Nephron (organoid): ENCODE measurements at regions not wholly inside any gene's neighbourhood (a gene's known extent, or its start where the extent isn't known, plus 50 kb on each side); places are given as distances from the start of the nearest gene placed in this dataset.
"Not testable (repeated sequence)": the region's sequence is repeated elsewhere in the genome, so short reads cannot be mapped to it uniquely, and the experiment has no call there.

ENCODE experiments used
- H3K27ac Mint-ChIP-seq, 3 experiments: 2 replicates each; pipeline ENCODE4 v1.8.0; 2020; ENCODE audit warnings: mixed read lengths in 3 of 3, mild to moderate bottlenecking in 2 of 3, moderate library complexity in 1 of 3
- H3K27me3 Mint-ChIP-seq: 2 replicates; pipeline ENCODE4 v1.8.0; 2021; ENCODE audit warnings: low read depth, mild to moderate bottlenecking, moderate library complexity, mixed read lengths
- H3K36me3 Mint-ChIP-seq: 2 replicates; pipeline ENCODE4 v1.8.0; 2020; ENCODE audit warnings: low read depth, mixed read lengths
- H3K4me1 Mint-ChIP-seq: 2 replicates; pipeline ENCODE4 v1.8.0; 2020; ENCODE audit warnings: mixed read lengths
- H3K4me3 Mint-ChIP-seq, 3 experiments: 2 replicates each; pipeline ENCODE4 v1.8.0; 2020; ENCODE audit warnings: mild to moderate bottlenecking in 3 of 3, mixed read lengths in 3 of 3, moderate library complexity in 2 of 3
- H3K9me3 Mint-ChIP-seq: 2 replicates; pipeline ENCODE4 v1.8.0; 2020; ENCODE audit warnings: mixed read lengths
- TF ChIP-seq, protein P1 (sequence below), 3 experiments: fragments of 200-600 bp; sonication (generic); IDR thresholded peaks; one replicate each; pipeline ENCODE4 v1.5.0; 2021; ENCODE audit warnings: antibody characterized with exemption in 3 of 3; ENCODE audit not compliant: unreplicated experiment in 3 of 3

DNA sequence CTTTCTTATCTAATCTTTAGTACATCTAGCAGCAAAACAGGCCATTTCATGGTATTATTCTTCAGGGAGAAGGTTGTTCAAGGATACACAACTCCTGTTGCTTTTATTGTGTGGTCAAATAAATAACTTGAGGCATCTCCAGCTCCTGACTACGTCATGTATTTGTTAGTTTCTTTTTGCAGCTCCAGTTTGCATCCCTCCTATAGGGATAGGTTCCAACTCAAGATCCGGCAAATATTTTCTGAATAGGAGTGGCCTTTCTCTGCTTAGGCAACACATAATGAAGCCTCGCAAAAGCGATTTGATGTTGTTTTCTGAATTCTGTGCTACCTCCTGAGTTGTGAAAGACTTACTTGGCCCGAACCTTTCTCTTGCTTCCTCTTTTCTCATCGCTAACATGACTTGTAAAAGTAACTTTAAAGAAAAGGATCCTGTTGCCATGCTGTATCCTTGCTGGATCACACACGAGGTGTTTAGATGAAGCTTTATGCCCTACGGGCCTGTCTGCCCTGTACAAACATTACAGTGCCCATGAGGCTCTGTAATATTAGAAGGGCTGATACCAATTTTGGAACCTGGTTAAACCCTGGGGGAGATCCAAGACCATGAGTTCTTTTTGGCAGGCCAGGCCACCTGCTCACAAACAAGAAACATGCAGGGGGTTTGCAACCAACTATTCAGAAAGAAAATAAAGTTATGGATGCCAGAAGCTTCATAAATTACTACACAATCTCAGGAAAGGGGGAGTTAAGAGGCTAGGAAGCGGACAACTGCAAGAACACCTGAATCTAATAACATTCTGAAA lies 149.8 kb upstream of the FGF10 start:
- no peaks in the 10 kb centered on the region for H3K36me3 Mint-ChIP-seq
- H3K9me3 Mint-ChIP-seq, result no peaks in the 10 kb centered on the region
- peaks cover 20% of the 10 kb centered on the region for H3K4me1 Mint-ChIP-seq
- no peak overlapping the region for H3K27ac Mint-ChIP-seq
- no peaks in the 10 kb centered on the region for H3K27me3 Mint-ChIP-seq
- TF ChIP-seq, protein P1, sequence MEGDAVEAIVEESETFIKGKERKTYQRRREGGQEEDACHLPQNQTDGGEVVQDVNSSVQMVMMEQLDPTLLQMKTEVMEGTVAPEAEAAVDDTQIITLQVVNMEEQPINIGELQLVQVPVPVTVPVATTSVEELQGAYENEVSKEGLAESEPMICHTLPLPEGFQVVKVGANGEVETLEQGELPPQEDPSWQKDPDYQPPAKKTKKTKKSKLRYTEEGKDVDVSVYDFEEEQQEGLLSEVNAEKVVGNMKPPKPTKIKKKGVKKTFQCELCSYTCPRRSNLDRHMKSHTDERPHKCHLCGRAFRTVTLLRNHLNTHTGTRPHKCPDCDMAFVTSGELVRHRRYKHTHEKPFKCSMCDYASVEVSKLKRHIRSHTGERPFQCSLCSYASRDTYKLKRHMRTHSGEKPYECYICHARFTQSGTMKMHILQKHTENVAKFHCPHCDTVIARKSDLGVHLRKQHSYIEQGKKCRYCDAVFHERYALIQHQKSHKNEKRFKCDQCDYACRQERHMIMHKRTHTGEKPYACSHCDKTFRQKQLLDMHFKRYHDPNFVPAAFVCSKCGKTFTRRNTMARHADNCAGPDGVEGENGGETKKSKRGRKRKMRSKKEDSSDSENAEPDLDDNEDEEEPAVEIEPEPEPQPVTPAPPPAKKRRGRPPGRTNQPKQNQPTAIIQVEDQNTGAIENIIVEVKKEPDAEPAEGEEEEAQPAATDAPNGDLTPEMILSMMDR (IDR thresholded peaks at IDR 0.05; ENCODE audit: unreplicated experiment in 3 of 3), result no peak
- H3K4me3 Mint-ChIP-seq, result no peak overlapping the region

DNA sequence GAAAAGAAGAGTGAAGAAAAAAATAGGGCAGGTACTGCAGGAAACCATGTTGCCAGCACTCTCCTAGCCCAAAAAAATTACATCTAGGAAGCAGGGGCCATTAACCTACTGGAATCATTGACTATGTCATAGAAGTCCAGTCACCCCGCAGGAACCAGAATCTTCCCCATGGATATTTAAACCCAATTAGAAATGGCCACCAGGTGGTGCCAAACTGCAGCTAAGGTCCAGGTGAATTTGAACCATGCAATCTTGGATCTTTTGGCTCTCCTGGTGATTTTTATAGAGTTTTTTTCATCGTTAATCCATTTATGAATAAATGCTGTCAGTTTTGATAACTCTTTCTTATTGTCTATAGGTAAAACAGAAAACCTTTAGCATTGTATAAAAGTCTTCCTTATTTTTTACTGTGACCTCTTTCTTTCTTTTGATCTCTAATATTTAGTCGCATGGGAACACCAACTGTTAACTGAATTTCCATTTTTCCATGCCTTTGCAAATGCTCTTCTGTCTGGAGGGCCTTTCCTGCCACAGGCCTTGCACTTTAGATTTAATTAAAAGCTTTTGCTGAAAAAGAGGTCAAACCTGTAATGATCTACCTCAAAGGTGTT lies 147.5 kb upstream of the FGF10 start:
- TF ChIP-seq, protein P1 (IDR thresholded peaks at IDR 0.05; ENCODE audit: unreplicated experiment in 3 of 3), result peak; percentile 41 to 65 (median 54)
- no peak overlapping the region for H3K27ac Mint-ChIP-seq
- no peaks in the 10 kb centered on the region for H3K9me3 Mint-ChIP-seq
- H3K4me1 Mint-ChIP-seq, result peaks cover 20% of the 10 kb centered on the region
- no peaks in the 10 kb centered on the region for H3K27me3 Mint-ChIP-seq
- no peaks in the 10 kb centered on the region for H3K36me3 Mint-ChIP-seq
- H3K4me3 Mint-ChIP-seq, result no peak overlapping the region

DNA sequence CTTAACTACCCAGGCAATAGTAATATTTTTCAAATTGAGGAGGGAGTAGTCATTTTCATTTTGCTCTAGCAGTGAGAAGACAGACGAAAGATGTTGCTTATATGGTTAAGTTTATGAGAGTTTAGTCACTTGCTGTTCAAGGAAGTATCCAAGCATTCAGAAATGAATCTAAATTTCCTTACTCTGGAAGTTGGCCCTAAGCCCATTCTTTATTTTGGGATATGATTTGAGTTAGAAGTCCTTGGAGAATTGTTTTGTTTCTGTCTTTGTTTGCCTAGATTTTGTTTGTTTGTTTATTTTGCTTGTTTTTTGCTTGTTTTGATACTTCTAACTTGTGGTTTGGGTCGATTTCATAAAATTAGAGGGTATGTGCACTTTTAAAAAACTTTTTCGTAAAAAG lies 146.4 kb upstream of the FGF10 start:
- H3K9me3 Mint-ChIP-seq, result no peaks in the 10 kb centered on the region
- H3K4me1 Mint-ChIP-seq, result peaks cover 20% of the 10 kb centered on the region
- H3K27me3 Mint-ChIP-seq, result no peaks in the 10 kb centered on the region
- H3K36me3 Mint-ChIP-seq, result no peaks in the 10 kb centered on the region
- H3K27ac Mint-ChIP-seq, result no peak overlapping the region
- TF ChIP-seq, protein P1 (IDR thresholded peaks at IDR 0.05; ENCODE audit: unreplicated experiment in 3 of 3), result no peak
- H3K4me3 Mint-ChIP-seq, result no peak overlapping the region

DNA sequence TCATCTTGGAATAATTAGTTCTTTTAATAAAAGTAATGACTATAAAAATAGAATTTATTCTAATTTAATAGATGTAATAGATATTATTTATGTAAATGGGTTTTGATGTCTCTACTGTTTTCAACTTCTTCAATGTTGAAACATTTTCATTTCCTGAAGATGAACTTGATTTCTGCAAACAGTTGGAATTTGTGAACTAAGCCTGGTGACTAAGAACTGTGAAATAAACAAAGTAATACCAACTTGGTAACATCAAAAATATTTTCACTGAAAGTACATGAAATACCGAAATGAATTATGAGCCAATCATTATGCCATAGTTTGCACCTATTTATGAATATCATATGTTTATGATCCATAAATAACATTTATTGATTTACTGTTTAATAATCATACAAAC lies 143.8 kb upstream of the FGF10 start:
- TF ChIP-seq, protein P1 (IDR thresholded peaks at IDR 0.05; ENCODE audit: unreplicated experiment in 3 of 3), result no peak
- H3K4me1 Mint-ChIP-seq, result peaks cover 6% of the 10 kb centered on the region
- no peak overlapping the region for H3K27ac Mint-ChIP-seq
- no peaks in the 10 kb centered on the region for H3K27me3 Mint-ChIP-seq
- no peaks in the 10 kb centered on the region for H3K36me3 Mint-ChIP-seq
- peaks cover 7% of the 10 kb centered on the region for H3K9me3 Mint-ChIP-seq
- H3K4me3 Mint-ChIP-seq, result no peak overlapping the region

DNA sequence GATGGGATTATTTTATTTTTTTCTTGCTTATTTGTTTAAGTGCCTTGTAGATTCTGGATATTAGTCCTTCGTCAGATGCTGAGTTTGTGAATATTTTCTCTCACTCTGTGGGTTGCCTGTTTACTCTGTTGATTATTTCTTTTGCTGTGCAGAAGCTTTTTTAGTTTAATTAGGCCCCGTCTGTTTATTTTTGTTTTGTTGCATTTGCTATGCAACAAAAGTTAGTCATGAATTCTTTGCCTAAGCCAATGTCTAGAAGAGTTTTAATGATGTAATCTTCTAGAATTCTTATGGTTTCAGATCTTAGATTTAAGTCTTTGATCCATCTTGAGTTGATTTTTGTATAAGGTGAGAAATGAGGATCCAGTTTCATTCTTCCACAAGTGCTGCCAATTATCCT lies 142.5 kb upstream of the FGF10 start:
- not testable (repeated sequence) for H3K36me3 Mint-ChIP-seq

DNA sequence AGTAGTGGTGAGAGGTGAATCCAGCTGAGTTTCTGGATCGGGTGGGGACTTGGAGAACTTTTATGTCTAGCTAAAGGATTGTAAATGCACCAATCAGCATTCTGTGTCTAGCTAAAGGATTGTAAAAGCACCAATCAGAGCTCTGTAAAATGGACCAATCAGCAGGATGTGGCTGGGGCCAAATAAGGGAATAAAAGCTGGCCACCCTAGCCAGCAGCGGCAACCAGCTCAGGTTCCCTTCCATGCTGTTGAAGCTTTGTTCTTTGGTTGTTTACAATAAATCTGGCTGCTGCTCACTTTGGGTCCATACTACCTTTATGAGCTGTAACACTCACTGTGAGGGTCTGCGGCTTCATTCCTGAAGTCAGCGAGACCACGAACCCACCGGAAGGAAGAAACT lies 141.6 kb upstream of the FGF10 start:
- not testable (repeated sequence) for H3K27me3 Mint-ChIP-seq, H3K4me1 Mint-ChIP-seq, H3K36me3 Mint-ChIP-seq, H3K27ac Mint-ChIP-seq, H3K4me3 Mint-ChIP-seq
- H3K9me3 Mint-ChIP-seq, result peaks cover 11% of the 10 kb centered on the region

More for the DNA sequence above, 142.5 kb upstream of the FGF10 start:
- peaks cover 11% of the 10 kb centered on the region for H3K9me3 Mint-ChIP-seq
- H3K27me3 Mint-ChIP-seq, H3K4me3 Mint-ChIP-seq, H3K27ac Mint-ChIP-seq, H3K4me1 Mint-ChIP-seq: not testable (repeated sequence)

DNA sequence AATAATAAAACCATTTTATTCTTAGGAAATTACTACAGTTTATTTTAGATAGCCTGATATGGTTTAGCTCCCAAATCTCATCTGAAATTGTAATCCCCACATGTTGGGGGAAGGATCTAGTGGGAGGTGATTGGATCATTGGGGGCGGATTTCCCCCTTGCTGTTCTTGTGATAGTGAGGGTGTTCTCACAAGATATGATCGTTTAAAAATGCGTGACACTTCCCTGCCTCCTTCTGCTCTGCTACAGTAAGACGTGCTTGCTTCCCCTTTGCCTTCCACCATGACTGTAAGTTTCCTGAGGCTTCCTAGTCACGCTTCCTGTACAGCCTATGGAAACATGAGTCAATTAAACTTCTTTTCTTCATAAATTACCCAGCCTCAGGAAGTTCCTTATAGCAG lies 122.4 kb upstream of the FGF10 start:
- Mint-ChIP-seq H3K27me3 (no peaks in the 10 kb centered on the region), H3K36me3 (no peaks in the 10 kb centered on the region), H3K27ac (no peak overlapping the region), H3K9me3 (no peaks in the 10 kb centered on the region), H3K4me3 (no peak overlapping the region), H3K4me1 (peaks cover 10% of the 10 kb centered on the region)
- TF ChIP-seq, protein P1 (IDR thresholded peaks at IDR 0.05; ENCODE audit: unreplicated experiment in 3 of 3), result no peak
